HG03439 (cell line): ENCODE measurements at regions not wholly inside any gene's neighbourhood (a gene's known extent, or its start where the extent isn't known, plus 50 kb on each side); places are given as distances from the start of the nearest gene placed in this dataset.

Experiments used
- ATAC-seq: cut with Tn5 transposase; IDR thresholded peaks from one replicate; pipeline ENCODE4 v1.9.1; 2021; ENCODE audit warnings: mild to moderate bottlenecking, moderate library complexity; ENCODE audit not compliant: unreplicated experiment

DNA sequence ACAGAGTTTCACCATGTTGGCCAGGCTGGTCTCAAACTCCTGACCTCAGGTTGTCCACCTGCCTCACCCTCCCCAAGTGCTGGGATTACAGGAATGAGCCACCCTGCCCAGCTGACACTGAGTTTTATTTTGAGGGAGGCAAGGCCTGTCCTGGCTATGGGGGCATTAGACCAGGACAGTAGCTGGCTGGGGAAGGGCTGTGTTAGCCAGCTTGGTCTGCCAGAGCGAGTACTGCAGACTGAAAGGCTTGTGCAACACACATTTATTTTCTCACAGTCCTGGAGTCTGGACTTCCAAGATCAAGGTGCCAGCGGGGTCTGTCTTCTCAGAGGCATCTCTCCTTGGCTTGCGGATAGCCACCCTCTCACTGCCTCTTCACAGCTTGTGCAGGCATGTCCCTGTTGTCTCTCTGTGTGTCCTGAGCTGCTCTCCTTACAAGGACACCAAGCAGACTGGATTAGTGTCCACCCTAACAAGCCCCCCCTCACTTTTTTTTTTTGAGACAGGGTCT, 59.4 kb upstream of the HAAO start:
- ATAC-seq: no peak

DNA sequence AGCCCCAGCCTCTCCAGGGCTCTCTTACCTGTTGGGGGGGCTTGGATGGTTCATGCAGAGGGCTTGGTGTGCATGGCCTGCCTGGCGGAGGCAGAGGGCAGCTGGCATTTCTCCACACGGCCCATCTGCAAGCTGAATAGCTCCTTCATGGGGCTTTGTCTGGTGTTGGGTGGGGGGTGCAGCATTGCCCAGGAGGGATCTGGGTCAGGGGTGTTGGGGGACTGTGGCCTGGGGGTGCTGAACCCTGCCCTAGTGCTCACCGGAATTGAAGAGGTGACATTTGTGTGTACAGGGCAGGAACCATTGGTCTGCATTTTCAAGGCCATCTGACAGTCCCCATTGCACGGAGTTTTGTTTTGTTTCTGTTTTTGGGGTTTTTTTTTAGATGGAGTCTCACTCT, 58.8 kb upstream of the HAAO start:
- ATAC-seq: no peak

DNA sequence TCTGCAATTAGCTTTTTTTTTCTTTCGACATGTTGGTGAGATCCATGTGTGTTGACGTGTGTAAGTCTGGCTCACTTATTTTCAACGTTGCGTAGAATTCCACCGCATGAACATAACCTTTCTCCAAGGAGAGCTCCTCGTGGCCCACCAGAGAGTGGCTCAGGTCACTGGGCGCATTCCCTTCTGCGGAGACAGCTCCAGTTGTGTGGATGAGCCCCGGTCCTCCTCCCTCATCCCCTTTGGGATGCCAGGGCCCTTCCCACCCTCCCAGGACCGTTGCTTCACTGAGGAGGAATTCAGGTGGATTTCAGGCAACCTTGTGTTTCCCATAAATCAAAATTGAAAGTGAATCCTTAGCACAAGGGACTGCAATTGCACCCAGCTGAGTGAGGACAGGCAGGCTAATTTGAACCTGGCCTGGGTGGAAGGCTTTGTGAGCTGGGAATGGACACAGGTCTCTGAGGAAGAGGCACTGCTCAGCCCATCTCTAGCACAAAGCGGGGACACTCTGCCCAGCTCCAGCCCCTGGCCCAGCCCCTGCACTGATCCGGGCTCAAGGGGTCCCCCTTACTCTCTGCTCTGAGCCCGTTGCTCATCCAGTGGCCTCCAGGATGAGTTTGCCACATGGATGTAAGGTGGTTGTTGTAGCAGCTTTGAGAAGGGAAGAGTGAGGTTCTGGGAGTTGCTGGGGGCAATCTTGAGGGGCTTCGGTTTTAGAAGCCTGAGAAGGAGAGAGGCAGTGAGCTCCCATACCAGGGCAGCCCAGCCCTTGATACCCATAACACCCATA, 57.8 kb upstream of the HAAO start:
- ATAC-seq: no peak

DNA sequence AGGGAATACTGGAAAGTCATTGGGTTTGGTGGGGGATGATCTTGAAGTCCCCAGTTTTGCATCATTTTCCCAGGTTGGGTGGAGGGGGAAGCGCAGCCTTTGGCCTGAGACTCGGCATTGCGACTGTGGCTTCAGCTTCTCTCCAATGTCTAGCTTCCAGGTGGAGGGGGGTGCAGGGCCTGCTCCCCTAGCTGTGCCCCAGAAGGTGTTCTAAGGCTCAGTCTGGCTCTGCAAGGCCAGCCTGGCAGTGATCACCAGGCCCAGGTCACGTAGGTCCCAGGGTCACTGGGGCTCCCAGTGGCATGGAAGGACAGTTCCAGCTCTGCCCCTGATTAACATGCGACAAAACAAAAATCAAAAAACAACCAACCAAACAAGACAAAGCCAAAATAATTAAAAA, 56.9 kb upstream of the HAAO start:
- ATAC-seq: no peak

DNA sequence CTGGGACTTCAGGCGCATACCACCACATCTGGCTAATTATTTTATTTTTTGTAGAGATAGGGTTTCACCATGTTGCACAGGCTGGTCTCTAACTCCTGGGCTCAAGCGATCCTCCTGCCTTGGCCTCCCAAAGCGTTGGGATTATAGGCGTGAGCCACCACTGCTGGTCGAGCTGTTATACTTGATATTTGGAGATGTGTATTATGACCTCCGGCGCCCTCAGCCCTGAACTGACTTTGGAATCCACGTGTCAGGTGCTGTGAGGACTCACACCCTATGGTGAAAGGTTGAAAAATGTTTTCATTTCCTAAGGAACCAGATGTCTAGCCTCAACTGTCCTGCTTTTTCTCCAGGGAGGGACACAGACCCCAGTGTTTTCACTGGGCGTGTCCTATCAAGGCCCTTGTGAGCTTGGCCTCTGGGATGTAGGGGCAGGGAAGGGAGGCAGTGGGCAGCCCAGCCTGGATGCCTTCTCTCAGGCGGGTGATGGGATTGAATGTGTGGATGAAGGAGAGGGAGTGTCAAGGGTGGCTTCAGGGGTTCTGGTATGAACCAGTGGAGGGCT, 56.4 kb upstream of the HAAO start:
- ATAC-seq: no peak

DNA sequence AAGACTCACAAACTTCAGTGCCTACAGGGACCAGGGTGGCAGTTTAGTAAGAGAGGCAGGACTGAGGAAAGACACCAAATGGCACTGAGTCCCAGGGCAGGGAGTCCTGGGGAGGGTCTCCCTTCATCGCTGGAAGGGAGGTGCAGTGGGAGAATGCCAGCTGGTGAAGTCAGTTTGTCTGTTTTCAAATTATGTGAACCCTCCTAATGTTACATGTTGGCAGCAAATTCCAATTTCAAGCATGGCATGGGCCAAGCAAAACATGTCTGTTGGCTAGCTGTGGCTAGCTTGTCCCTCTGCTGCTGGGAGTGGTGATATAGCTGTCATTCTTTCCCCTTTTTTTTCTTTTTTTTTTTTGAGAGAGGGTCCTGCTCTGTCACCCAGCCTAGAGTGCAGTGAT, 55.9 kb upstream of the HAAO start:
- ATAC-seq: no peak

DNA sequence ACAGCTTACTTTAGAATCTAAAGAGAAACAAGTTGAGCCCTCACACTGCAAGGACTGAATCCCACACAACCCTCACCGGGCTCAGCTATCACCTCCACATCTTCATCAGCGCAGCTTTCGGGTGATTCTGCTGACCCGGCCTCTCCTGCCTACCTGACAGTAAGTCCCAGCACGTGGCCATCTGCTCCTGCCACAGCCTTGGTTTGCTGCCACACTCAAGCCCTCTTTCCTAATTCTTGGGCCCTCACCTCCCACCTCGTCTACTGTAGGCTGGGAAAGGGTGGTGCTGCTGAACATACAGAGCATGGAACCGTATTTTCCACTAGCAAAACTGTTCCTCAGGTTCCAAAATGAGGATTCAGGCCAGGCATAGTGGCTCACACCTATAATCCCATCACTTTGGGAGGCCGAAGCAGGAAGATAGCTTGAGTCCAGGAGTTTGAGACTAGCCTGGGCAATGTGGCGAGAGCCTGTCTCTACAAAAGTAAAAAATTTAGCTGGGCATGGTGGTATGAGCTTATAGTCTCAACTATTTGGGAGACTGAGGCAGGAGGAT, 55.3 kb upstream of the HAAO start:
- ATAC-seq: no peak

DNA sequence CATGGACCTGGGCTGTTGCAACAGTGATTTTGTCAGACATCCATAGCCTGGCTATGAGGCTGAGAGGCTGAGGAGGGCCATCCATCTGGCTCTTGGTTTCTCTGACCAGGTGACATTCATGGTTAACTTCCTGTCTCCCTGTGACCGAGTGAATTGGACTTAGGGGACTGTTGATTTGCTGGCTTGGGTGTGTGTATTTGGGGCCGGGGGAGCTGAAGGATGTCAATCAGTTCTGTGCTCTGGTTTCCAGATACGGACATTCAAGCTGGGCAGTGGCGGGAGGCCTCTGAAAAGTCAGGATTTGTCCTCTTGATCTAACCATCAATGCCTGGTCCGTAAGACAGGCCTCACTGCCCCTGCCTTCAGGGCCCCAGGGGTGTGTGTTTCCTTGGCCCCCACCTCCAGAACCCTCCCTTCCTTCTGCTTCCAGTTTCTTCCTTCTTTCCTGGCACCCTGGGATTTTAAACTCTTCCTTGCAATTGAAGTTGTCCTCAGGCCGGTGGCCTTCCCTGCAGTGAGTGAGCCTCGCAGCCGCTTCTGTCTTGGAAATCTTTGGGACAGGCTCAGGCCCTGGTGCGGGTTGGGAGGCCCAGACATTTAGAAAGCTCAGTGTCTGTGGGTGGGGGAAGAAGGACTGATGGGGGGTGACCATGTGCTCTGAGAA, 54.7 kb upstream of the HAAO start:
- no peak for ATAC-seq

DNA sequence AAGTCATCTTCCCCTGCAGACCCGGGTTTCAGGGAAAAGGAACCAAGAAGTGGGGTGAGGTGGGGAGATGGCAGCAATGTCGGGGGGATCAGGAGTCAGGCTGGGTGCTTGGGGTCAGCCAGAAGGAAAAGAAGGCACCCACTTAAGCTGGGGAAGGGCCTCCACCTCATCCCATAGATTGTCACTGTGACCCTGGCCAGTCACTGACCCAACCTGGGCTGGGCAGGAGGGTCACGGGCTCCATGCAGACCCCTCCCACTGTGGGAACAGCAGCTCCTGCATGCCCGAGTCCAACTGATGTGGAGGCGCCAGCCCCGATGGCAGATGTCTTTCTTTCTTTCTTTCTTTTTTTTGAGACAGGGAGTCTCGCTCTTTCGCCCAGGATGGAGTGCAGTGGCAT, 53.6 kb upstream of the HAAO start:
- no peak for ATAC-seq

DNA sequence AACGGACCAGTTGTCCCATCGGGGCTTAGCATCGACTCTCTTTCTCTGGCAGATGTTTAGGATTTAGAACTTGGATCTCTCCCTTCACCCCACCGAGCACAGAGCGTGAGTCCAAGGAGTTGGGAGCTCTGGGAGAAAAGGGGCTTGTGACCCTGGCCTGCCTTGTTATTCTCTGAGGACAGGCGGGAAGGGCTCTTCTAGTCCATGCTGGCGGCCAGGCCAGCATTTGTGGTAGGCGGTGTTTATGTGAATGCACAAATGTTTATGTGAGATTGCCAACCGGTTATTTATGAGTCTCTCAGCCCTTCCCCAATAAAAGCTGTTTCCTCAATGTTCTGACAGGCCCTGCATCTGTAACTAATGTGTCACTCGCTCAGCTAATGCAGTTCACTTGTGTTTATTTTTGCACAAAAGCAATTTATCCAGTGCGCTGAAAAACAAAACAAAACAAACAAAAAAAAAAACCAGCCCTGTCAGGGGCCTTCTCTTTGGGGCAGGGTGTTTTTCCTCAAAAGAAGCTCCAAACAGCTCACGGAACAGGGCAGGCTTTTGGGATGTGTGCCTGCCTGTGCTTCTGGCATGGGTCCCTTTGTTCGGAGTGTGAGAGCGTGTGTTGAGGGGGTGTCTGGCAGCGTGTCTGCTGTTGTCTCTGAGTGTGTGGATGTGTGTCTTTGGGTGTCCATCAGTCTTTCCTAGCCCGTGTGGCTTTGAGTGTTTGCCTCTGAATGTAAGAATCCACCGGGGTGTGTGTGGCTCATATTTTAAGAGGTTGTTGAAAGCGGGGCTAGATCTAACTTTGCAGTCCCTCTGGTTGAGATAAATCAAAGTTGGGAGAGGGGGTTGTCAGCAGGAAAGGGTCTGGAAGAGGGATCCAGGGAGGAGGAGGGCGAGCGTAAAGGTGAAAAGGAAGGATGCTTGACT, 52.8 kb upstream of the HAAO start:
- ATAC-seq: no peak

DNA sequence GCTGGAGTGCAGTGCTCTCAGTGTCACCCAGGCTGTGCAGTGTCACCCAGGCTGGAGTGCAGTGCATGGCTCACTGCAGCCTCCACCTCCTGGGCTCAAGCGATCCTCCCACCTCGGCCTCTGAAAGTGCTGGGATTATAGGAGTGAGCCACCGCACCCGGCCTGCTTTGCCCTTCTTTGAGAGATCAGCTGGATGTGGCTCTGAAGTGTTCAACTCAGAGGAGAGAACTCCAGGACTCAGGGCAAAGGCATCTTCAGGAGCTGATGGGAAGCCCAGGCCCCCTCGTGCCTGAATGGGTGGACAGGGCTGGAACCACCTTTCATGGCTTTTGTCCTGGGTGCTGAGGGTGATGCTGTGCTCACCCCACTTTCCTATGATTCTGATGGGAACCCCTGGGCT, 52.0 kb upstream of the HAAO start:
- no peak for ATAC-seq

DNA sequence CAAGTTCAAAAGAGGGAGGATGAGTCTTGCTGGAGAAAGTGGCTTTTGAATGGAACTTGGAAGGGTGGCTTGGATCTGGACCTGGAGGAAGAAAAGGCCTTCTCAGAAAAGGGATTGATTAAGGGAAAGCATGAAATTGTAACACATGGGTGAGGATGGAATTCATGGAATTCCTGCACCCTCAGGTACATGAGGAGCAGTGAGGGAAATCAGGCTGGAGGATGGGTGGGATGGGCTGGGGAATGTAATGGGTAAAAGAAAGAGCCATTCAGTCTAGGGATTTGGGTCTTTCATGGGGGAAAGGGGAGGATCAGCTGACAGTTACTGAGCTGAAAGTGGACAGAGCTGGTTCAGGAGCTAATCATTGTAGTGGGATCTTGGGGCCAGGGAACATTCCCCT, 51.2 kb upstream of the HAAO start:
- ATAC-seq: no peak

DNA sequence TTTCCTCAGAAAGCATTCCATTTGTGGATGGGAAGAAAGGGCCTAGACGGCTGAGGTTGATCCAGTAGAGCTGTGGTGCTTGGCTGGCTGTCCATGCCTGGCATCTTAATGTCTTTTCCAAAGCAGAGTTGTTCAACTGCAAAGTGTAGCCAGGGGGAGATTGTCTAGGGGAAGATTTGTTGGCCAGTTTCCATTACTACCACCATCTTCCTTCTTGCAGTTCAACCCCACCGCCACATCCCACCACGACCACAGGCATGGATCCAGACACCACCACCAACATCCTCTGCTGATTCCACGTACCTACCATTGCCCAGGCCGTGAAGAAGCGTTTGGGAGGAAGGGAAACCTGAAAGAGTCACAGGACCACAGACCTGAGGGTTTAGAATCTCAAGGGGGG, 50.7 kb upstream of the HAAO start:
- ATAC-seq: no peak

DNA sequence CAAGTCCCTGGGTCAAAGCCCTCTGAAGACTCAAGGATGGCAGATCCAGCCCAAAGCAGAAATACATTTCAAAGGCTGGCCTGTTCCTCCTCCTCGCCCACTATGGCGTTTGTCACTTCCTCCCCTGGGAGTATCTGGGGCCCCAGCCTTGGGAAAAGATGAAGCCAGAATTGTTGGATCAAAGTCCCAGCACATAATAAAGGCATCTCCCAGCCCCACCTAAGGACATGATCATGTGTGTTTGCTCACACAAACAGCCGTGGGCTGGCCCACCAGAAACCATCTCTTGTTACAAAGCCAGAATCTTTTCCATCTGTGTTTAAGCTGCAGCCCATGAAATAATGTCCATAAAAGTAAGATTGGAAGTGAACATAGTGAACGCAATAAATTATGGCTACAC, 50.1 kb upstream of the HAAO start:
- ATAC-seq: no peak
